ENCODE measurements at regions not wholly inside any gene's neighbourhood (a gene's known extent, or its start where the extent isn't known, plus 50 kb on each side); places are given as distances from the start of the nearest gene placed in this dataset.
"Not testable (repeated sequence)": the region's sequence is repeated elsewhere in the genome, so short reads cannot be mapped to it uniquely, and the experiment has no call there.

DNA sequence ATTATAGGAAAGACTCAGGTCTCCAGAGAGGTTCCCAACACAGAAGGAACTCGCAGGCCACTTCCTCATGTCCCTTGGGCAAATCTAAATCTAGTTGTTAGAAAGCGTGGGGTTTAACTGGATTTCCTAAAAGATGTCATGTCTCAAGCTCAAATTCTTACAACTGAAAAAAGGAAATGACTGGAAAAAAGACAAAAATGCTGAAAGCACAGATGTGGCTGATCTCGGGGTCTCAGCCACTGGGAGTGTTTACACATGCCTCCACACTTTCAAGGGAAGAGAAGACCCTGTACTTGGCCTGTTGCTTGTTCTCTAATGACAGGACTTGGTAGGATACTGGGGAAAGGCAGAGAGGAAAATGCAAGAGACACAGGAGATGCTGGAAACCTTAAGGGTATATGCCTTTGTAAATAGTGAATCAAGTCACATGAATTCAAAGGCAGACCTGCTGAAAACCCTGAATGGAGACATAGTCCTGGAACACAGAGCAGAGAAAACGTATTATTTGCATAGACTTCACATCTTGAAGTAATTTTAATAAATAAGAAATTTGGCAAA, 160.9 kb upstream of the MEIS1 start:
- Mint-ChIP-seq H3K27ac (no peak overlapping the region), H3K4me3 (no peak overlapping the region), H3K4me1 (no peaks in the 10 kb centered on the region), H3K36me3 (no peaks in the 10 kb centered on the region), H3K9me3 (peaks cover 4% of the 10 kb centered on the region)
- ATAC-seq (no peak), DNase-seq (ENCODE audit: low spot score in 2 of 2) (no peak)

DNA sequence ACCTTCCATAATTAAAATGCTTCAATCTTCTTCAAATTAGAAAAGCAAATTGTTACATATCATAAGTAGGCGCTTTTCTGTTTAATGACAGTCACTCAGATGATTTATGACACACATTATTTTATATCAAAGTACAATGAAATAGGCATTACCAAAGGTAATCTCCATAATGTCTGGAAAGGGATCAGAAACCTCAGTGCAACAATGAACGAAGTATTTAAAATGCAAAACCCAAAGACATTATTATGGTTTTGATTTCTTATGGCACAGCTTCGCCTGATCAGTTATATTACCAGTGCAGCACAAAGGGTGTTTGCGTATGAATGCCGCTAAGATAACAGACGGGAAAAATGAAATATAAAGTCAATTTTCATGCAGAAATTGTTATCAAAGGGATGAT, 162.2 kb upstream of the MEIS1 start:
- no peaks in the 10 kb centered on the region for H3K36me3 Mint-ChIP-seq
- no peaks in the 10 kb centered on the region for H3K4me1 Mint-ChIP-seq
- peaks cover 4% of the 10 kb centered on the region for H3K9me3 Mint-ChIP-seq
- no peak overlapping the region for H3K27ac Mint-ChIP-seq
- ATAC-seq (no peak), DNase-seq (ENCODE audit: low spot score in 2 of 2) (no peak)
- no peak overlapping the region for H3K4me3 Mint-ChIP-seq

DNA sequence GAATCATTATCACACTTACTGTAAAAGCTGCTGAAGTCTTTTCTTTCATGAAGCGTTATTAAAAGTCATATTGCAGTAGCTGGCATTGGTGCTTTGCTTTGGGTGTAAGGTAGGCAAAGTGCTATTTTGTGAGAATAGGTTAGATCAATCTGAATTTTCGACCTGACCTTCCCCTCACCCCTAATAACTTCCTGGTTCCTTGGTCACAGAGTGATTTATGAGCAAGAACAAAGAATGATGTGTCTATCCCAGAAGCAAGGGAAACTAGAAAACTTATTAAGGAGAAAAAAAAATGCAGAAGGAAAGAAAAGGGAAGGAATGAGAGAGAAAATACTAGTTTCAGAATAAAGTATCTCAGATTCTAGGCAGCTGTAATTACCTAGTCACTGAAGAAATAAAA, 163.1 kb upstream of the MEIS1 start:
- Mint-ChIP-seq H3K36me3 (no peaks in the 10 kb centered on the region), H3K27ac (no peak overlapping the region), H3K9me3 (peaks cover 4% of the 10 kb centered on the region), H3K4me3 (no peak overlapping the region), H3K4me1 (no peaks in the 10 kb centered on the region)
- ATAC-seq (no peak), DNase-seq (ENCODE audit: low spot score in 2 of 2) (no peak)

DNA sequence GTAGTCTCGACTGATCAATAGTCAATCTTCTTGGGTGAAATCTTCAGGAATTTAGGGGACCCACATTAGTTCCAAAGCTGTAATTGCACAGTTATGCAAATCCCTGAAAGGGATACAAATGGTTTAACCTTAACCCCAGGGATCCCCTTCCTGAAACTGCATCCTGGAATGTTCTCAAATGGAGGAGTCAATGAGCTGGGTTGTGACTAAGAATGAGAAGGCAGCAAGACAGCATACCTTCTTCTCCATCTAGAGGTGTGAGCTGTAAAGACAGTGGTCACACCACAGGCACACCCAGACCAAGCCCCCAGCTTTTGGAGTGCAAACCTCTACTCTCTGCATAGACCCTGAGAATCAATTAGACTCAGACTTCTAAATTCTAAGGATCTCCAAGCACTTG, 164.7 kb upstream of the MEIS1 start:
- no peak overlapping the region for H3K27ac Mint-ChIP-seq
- no peak overlapping the region for H3K4me3 Mint-ChIP-seq
- DNase-seq (ENCODE audit: low spot score in 2 of 2) (no peak), ATAC-seq (no peak)
- H3K4me1 Mint-ChIP-seq: no peaks in the 10 kb centered on the region
- no peaks in the 10 kb centered on the region for H3K9me3 Mint-ChIP-seq
- H3K36me3 Mint-ChIP-seq: no peaks in the 10 kb centered on the region

DNA sequence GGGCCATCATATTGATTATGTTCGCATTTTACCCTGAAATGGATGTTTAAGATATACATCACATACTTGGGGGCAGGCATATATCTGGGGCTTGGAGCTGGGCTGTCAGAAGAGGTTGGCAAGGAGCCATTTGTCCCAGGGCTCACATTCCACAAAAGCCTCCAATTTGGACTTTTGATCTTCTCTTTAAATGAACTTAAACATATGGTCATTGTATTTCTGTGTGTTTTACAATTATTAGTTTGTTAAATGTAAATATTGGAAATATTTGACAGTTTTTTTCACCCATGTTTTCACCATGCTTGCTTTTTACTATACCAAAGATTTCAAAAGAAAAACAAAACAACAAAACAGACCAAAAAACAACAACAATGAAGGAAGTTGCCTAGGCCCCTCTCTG, 165.8 kb upstream of the MEIS1 start:
- Mint-ChIP-seq H3K9me3 (no peaks in the 10 kb centered on the region), H3K4me3 (no peak overlapping the region), H3K36me3 (no peaks in the 10 kb centered on the region), H3K27ac (no peak overlapping the region), H3K4me1 (no peaks in the 10 kb centered on the region)
- DNase-seq (ENCODE audit: low spot score in 2 of 2): no peak
- no peak for ATAC-seq

DNA sequence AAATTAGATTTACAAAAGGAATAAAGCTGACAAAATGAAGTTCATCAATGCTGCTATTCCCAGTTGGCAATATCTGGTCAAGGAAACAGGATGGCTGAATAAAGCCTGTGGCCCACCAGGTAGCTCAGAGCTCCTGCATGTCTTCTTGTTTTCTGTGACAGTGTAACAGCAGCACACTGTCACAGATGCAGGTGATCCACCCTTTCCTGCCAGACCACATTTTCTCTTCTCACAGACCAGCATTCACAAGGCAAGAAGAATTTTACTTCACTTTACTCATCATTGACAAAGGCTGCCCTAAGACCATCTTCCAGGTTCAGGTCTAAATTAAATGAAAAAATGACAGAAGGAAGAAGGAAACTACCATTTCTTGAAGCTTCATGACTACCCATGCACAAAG, 166.2 kb upstream of the MEIS1 start:
- ATAC-seq (no peak), DNase-seq (ENCODE audit: low spot score in 2 of 2) (no peak)
- H3K36me3 Mint-ChIP-seq: no peaks in the 10 kb centered on the region
- no peaks in the 10 kb centered on the region for H3K9me3 Mint-ChIP-seq
- H3K4me3 Mint-ChIP-seq: no peak overlapping the region
- H3K27ac Mint-ChIP-seq: no peak overlapping the region
- H3K4me1 Mint-ChIP-seq: no peaks in the 10 kb centered on the region

DNA sequence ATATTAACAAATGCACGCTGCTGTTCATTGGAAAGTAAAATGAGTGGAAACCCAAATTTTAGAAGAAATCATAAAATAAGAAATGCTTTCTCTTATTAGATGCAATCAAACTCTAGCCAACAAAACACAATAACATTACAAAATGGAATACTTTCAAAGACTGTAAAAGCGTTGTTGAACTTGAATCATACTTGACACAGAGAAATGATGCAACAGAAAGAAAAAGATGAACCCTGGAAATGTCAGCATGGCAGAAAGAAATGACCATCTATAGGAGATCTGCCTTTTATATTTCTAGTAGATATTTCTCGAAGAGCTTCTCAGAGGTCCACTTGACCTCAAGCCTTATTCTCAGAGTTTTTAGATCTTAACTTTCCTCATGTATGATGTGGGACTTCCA, 170.6 kb upstream of the MEIS1 start:
- Mint-ChIP-seq H3K27ac (no peak overlapping the region), H3K36me3 (no peaks in the 10 kb centered on the region), H3K9me3 (peaks cover 6% of the 10 kb centered on the region), H3K4me3 (no peak overlapping the region), H3K4me1 (no peaks in the 10 kb centered on the region)
- no peak for ATAC-seq
- DNase-seq (ENCODE audit: low spot score in 2 of 2): no peak

DNA sequence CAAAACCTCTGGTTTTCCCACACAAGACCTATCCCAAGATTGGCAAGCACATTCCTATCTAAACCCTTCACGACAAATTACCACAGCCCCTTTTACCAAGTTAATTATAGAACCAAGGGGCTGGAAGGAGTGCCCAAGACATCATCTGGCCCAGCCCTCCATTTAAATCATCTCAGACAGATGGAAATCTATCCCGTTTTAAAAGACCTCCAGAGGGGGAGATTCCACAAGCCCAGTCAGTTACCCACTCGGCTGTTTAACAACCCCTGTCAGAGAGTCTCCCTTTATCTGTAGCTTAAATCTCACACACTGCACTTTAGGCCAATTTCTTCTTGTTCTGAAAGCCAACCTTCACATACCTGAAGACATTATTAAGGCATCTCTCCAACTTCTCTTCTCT, 179.1 kb upstream of the MEIS1 start:
- ATAC-seq: no peak
- no peak overlapping the region for H3K27ac Mint-ChIP-seq
- H3K36me3 Mint-ChIP-seq: no peaks in the 10 kb centered on the region
- no peaks in the 10 kb centered on the region for H3K4me1 Mint-ChIP-seq
- no peak for DNase-seq (ENCODE audit: low spot score in 2 of 2)
- peaks cover 3% of the 10 kb centered on the region for H3K9me3 Mint-ChIP-seq
- no peak overlapping the region for H3K4me3 Mint-ChIP-seq

DNA sequence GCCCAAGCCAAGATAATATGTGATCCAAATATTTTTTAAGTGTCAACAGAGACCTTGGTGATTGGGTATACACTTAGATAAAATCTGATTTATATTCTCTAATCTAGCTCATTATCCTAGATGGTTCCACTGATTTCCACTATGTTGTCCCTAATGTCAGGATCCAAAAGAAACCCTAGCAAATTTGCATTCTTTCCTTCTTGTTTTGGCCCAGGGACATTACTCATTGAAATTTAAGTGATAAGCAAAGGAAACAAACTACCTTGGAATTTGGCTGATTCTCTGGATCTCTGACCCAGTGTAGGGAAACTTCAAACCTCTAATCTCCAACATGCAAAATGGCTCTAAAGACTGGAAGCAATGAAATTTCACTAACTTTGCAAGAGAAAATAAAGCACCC, 179.8 kb upstream of the MEIS1 start:
- Mint-ChIP-seq H3K9me3 (peaks cover 3% of the 10 kb centered on the region), H3K4me3 (no peak overlapping the region), H3K27ac (no peak overlapping the region), H3K36me3 (no peaks in the 10 kb centered on the region), H3K4me1 (no peaks in the 10 kb centered on the region)
- DNase-seq (ENCODE audit: low spot score in 2 of 2): no peak
- no peak for ATAC-seq

DNA sequence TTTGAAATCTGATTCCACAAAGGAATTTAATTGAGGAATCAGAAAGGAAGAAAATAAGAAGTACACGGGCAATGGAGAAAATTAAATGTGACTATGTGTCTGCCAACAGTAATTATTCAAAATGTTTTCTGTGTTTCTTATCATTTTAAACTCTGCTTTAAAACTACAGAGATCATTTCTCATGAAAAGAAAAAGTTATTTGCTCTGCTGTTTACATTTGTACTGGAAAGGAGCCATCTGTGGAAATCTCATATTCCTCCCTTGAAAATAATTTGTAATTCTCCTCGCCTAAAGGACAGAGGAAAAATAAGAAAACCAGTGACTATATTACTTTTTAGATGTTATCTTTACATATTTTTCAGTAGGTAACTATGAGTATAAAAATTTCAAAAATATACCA, 181.9 kb upstream of the MEIS1 start:
- H3K36me3 Mint-ChIP-seq: no peaks in the 10 kb centered on the region

DNA sequence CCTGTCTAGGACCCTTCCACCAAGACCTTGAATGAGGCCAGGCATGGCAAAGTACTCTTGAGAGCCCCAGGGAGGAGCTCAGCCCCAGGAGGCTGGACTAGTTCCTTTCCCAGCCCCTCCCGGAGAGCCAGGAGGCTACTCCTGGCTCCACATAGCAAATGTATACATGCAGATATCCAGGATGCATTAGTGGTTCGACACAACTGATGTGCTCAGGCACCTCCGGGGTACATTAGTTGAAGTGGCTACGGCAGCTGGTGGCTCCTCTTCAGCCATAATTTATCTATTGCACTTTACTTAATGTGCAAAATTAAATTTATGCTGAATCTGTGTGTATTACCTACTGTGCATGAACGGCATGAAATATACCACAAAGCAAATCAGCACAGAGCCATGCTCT, 182.8 kb upstream of the MEIS1 start:
- no peak for DNase-seq (ENCODE audit: low spot score in 2 of 2)
- peaks cover 9% of the 10 kb centered on the region for H3K9me3 Mint-ChIP-seq
- H3K4me3 Mint-ChIP-seq: no peak overlapping the region
- ATAC-seq: no peak
- no peak overlapping the region for H3K27ac Mint-ChIP-seq
- H3K36me3 Mint-ChIP-seq: no peaks in the 10 kb centered on the region
- no peaks in the 10 kb centered on the region for H3K4me1 Mint-ChIP-seq

More for the DNA sequence above, 181.9 kb upstream of the MEIS1 start:
- Mint-ChIP-seq H3K4me3 (no peak overlapping the region), H3K27ac (no peak overlapping the region), H3K9me3 (no peaks in the 10 kb centered on the region), H3K4me1 (no peaks in the 10 kb centered on the region)
- DNase-seq (ENCODE audit: low spot score in 2 of 2): no peak
- ATAC-seq: no peak

DNA sequence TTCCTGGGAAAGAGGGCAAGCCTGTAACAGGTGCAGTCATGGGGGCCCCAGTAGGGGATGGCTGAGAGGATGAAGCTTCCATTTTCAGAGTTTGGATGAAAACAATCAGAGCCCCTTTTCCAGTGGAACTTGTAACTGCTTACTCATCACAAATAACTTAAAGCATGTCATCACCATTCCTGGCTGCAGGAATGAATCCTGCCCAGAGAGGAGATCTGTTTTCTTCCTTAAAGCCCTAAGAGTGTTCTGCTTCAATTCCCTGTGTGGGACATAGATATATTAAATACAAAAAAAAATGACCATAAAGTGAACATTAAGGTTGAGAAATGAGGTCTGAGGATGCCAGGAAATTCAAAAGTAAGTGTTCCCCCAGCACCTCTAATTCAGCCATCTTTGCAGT, 183.4 kb upstream of the MEIS1 start:
- Mint-ChIP-seq H3K4me1 (no peaks in the 10 kb centered on the region), H3K27ac (no peak overlapping the region), H3K9me3 (peaks cover 14% of the 10 kb centered on the region), H3K36me3 (no peaks in the 10 kb centered on the region), H3K4me3 (no peak overlapping the region)
- ATAC-seq (no peak), DNase-seq (ENCODE audit: low spot score in 2 of 2) (no peak)

DNA sequence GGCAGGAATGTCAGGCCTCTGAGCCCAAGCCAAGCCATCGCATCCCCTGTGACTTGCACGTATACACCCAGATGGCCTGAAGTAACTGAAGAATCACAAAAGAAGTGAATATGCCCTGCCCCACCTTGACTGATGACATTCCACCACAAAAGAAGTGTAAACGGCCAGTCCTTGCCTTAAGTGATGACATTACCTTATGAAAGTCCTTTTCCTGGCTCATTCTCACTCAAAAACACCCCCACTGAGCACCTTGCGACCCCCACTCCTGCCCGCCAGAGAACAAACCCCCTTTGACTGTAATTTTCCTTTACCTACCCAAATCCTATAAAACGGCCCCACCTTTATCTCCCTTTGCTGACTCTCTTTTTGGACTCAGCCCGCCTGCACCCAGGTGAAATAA, 185.8 kb upstream of the MEIS1 start:
- not testable (repeated sequence) for DNase-seq (ENCODE audit: low spot score in 2 of 2); ATAC-seq; H3K36me3 Mint-ChIP-seq; H3K4me1 Mint-ChIP-seq; H3K4me3 Mint-ChIP-seq; H3K27ac Mint-ChIP-seq
- peaks cover 32% of the 10 kb centered on the region for H3K9me3 Mint-ChIP-seq

DNA sequence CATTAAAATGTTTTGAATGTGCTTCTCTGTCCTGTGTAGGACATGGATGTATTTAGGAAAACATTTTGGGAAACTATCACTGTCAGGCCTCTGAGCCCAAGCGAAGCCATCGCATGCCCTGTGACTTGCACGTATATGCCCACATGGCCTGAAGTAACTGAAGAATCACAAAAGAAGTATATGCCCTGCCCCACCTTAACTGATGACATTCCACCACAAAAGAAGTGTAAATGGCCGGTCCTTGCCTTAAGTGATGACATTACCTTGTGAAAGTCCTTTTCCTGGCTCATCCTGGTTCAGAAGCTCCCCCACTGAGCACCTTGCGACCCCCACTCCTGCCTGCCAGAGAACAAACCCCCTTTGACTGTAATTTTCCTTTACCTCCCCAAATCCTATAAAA, 191.1 kb upstream of the MEIS1 start:
- peaks cover 32% of the 10 kb centered on the region for H3K9me3 Mint-ChIP-seq
- not testable (repeated sequence) for ATAC-seq; DNase-seq (ENCODE audit: low spot score in 2 of 2); H3K27ac Mint-ChIP-seq; H3K4me3 Mint-ChIP-seq; H3K4me1 Mint-ChIP-seq; H3K36me3 Mint-ChIP-seq

DNA sequence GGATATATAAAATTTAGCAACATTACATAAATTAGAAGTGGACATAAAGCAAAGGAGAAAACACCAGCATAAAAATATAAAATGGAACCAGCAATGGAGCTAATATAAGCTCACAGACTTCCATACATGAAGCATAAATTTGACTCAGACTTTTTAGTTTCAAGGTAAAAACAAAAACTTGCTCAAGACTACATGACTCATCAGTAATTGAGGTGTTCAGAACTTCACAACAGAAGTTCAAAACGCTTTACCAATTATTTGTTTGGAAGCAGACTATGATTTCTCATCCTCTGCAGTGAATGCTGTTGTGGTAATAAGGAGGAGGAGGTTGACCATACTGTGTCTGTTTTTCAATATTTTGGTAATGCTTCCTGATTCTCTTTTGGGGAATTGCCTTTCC, 192.0 kb upstream of the MEIS1 start:
- H3K9me3 Mint-ChIP-seq: peaks cover 31% of the 10 kb centered on the region
- not testable (repeated sequence) for H3K4me1 Mint-ChIP-seq; H3K27ac Mint-ChIP-seq; ATAC-seq; H3K36me3 Mint-ChIP-seq; H3K4me3 Mint-ChIP-seq; DNase-seq (ENCODE audit: low spot score in 2 of 2)

DNA sequence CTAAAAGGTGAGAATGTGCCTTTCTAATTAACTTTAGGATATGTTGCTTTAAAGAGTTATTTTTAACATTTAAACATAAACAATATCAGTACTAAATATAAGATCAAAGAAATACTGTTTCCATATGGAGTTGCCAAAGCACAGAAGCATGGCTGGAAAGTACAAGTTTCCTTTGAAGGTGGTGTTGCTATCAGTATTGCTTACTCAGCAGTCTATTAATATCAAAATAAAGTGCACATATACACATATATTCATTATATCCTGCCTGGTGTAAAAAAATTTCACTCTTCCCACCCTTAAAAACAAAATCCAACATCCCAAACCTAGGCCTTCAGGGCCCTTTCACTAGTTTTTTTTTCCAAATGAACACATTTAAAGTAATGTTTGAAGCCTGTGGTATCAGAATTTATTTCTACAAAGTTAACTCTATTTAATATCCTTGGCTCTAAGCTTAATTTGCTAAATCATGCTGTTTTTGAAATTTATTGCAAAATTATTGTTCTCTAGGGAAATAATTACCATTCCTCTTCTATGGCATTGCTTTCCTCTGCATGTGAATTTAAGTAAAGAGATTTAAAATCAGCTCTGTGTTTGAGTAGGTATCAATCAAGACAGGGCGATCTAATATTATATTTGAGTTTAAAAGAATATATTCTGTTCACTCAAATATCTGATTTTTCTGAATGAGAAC, 192.7 kb upstream of the MEIS1 start:
- no peak for ATAC-seq
- Mint-ChIP-seq H3K27ac (no peak overlapping the region), H3K9me3 (peaks cover 24% of the 10 kb centered on the region), H3K4me3 (no peak overlapping the region), H3K36me3 (no peaks in the 10 kb centered on the region), H3K4me1 (no peaks in the 10 kb centered on the region)
- no peak for DNase-seq (ENCODE audit: low spot score in 2 of 2)

DNA sequence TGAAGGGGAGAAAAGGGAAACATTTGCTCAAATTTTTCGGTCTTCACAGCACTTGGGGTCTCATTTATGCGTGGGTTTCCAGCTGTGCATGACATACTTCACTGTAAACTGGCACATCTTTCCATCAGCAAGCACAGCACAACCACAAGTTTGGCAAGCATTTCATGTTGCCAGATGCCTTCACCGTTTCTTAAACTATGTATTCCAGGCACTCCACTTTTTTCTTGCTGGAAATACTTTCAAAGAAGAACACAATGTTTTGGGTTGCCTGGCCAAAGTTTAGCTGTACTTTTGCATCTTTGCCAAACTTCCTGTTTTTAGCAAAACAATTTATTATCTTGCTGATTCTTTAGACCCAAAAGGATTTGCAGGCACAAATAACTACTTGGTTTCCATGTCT, 194.6 kb upstream of the MEIS1 start:
- DNase-seq (ENCODE audit: low spot score in 2 of 2): no peak
- no peak for ATAC-seq
- H3K4me3 Mint-ChIP-seq: no peak overlapping the region
- H3K4me1 Mint-ChIP-seq: no peaks in the 10 kb centered on the region
- peaks cover 12% of the 10 kb centered on the region for H3K9me3 Mint-ChIP-seq
- no peaks in the 10 kb centered on the region for H3K36me3 Mint-ChIP-seq
- H3K27ac Mint-ChIP-seq: no peak overlapping the region

Measured in stimulated activated effector memory CD8-positive, alpha-beta T cell treated with anti-CD3 and anti-CD28 coated beads, Interleukin-12 subunit alpha, Interleukin-12 subunit beta, amount 100 ng/mL, for 72 hours (primary cell).